ENCODE measurements at regions not wholly inside any gene's neighbourhood (a gene's known extent, or its start where the extent isn't known, plus 50 kb on each side); places are given as distances from the start of the nearest gene placed in this dataset.

DNA sequence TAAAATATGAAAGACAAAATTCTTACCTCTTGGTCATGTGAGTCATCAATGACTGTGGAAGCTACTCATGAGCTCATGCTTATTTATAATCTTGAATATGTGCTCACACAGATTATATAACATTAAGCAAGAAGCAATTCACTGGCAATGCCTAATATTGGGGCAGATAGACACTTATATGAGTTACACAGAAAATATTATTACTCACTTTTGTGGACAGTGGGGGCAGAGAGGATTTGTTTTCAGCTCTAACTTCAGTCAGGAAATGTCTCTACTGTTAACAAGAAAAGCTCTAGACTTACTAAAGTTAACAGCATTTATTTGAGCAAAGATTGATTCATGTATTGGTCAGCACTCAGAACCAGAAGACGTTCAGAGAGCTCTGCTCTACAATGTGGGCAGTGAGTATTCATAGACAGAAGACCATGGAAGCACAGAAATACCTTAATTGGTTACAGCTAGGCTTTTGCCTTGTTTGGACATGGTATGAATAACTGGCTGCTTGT lies 85.8 kb upstream of the AHI1 start:
- TF ChIP-seq, protein P1, sequence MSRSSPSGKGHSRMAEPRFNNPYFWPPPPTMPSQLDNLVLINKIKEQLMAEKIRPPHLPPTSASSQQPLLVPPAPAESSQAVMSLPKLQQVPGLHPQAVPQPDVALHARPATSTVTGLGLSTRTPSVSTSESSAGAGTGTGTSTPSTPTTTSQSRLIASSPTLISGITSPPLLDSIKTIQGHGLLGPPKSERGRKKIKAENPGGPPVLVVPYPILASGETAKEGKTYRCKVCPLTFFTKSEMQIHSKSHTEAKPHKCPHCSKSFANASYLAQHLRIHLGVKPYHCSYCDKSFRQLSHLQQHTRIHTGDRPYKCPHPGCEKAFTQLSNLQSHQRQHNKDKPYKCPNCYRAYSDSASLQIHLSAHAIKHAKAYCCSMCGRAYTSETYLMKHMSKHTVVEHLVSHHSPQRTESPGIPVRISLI (tag by site-specific recombination; IDR thresholded peaks at IDR 0.05) = no peak
- TF ChIP-seq, protein P2, sequence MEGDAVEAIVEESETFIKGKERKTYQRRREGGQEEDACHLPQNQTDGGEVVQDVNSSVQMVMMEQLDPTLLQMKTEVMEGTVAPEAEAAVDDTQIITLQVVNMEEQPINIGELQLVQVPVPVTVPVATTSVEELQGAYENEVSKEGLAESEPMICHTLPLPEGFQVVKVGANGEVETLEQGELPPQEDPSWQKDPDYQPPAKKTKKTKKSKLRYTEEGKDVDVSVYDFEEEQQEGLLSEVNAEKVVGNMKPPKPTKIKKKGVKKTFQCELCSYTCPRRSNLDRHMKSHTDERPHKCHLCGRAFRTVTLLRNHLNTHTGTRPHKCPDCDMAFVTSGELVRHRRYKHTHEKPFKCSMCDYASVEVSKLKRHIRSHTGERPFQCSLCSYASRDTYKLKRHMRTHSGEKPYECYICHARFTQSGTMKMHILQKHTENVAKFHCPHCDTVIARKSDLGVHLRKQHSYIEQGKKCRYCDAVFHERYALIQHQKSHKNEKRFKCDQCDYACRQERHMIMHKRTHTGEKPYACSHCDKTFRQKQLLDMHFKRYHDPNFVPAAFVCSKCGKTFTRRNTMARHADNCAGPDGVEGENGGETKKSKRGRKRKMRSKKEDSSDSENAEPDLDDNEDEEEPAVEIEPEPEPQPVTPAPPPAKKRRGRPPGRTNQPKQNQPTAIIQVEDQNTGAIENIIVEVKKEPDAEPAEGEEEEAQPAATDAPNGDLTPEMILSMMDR (tag by site-specific recombination; IDR thresholded peaks at IDR 0.05) = no peak
- TF ChIP-seq, protein P3, sequence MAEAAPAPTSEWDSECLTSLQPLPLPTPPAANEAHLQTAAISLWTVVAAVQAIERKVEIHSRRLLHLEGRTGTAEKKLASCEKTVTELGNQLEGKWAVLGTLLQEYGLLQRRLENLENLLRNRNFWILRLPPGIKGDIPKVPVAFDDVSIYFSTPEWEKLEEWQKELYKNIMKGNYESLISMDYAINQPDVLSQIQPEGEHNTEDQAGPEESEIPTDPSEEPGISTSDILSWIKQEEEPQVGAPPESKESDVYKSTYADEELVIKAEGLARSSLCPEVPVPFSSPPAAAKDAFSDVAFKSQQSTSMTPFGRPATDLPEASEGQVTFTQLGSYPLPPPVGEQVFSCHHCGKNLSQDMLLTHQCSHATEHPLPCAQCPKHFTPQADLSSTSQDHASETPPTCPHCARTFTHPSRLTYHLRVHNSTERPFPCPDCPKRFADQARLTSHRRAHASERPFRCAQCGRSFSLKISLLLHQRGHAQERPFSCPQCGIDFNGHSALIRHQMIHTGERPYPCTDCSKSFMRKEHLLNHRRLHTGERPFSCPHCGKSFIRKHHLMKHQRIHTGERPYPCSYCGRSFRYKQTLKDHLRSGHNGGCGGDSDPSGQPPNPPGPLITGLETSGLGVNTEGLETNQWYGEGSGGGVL (tag by site-specific recombination; IDR thresholded peaks at IDR 0.05) = no peak
- TF ChIP-seq HOXC10 (CRISPR knock-in tag; IDR thresholded peaks at IDR 0.05) (no peak), MYNN (tag by site-specific recombination; IDR thresholded peaks at IDR 0.05; ENCODE audit: borderline replicate concordance) (no peak)
- TF ChIP-seq, protein P4, sequence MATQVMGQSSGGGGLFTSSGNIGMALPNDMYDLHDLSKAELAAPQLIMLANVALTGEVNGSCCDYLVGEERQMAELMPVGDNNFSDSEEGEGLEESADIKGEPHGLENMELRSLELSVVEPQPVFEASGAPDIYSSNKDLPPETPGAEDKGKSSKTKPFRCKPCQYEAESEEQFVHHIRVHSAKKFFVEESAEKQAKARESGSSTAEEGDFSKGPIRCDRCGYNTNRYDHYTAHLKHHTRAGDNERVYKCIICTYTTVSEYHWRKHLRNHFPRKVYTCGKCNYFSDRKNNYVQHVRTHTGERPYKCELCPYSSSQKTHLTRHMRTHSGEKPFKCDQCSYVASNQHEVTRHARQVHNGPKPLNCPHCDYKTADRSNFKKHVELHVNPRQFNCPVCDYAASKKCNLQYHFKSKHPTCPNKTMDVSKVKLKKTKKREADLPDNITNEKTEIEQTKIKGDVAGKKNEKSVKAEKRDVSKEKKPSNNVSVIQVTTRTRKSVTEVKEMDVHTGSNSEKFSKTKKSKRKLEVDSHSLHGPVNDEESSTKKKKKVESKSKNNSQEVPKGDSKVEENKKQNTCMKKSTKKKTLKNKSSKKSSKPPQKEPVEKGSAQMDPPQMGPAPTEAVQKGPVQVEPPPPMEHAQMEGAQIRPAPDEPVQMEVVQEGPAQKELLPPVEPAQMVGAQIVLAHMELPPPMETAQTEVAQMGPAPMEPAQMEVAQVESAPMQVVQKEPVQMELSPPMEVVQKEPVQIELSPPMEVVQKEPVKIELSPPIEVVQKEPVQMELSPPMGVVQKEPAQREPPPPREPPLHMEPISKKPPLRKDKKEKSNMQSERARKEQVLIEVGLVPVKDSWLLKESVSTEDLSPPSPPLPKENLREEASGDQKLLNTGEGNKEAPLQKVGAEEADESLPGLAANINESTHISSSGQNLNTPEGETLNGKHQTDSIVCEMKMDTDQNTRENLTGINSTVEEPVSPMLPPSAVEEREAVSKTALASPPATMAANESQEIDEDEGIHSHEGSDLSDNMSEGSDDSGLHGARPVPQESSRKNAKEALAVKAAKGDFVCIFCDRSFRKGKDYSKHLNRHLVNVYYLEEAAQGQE (tag by site-specific recombination; IDR thresholded peaks at IDR 0.05) = no peak

All from HEK293 (cell line).